NCI-H1436 treated with DMSO at 0.1 percent for 48 hours (cell line): ENCODE measurements at regions not wholly inside any gene's neighbourhood (a gene's known extent, or its start where the extent isn't known, plus 50 kb on each side); places are given as distances from the start of the nearest gene placed in this dataset.

Experiments
- DNase-seq: peaks from one replicate; lab custom pipeline; 2025; lab: John Stamatoyannopoulos, UW

DNA sequence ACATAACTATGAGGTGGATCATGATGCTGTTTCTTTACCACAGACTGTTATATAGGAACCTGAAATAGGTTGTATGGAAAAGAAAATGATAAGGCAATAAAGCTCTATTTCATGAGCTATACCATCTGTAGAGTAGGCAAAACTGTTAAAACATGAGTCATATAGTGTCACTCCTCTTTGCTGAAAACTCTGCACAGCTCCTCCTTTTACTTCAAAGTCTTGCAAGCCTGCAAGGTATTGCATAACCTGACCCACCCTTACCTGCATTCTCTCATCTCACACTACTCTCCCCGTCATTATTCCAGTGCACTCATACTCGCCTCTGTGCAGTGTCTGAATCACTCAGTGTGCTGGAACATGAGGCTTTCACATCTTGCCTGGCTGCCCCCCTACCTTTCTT is 790.1 kb downstream of the EFNA5 start:
- DNase-seq, result no peak

DNA sequence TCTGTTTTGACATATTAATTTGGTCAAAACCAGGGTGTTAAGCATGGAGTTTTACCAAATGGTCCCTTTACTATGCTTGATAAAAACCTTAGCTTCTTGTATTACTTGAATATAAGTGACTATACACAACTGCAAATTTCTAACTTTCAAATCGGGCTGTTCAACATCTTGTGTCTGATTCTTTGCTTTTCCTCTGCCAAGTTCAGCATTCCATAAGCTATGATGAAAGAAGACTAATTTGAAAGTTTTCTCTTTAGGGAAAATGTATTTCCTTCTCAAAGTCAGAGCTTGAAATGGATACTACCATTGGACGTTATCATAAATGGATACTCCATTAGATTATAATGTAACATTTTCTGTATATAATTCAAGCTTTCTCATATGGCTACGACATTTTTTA is 792.9 kb downstream of the EFNA5 start:
- DNase-seq, result no peak

DNA sequence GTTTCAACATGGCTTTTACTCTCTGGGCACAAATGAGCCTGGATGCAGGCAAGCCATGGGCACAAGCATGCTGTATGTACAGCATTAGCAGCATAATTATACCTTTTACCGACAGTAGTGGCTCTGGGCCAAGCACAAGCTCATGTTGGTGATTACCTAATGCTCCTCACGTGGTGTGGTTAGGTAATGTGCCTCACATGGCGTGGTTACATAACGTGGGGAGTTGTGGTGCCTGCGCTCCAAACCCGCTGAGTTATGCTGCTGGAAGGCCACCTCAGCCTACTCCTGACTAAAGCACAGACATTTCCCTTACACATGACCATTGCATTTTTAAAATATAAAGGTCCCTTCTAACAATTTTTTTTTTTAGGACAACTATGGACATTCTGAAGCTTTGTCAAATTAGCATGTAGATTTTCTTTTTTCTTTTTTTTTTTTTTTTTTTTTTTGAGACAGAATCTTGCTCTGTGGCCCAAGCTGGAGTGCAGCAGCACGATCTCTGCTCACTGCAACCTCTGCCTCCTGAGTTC is 794.0 kb downstream of the EFNA5 start:
- no peak for DNase-seq

GRCh38 chr5:106876298-106876622 is 794.5 kb downstream of the EFNA5 start:
- no peak for DNase-seq

GRCh38 chr5:106875591-106876297 is 795.0 kb downstream of the EFNA5 start:
- DNase-seq, result no peak

DNA sequence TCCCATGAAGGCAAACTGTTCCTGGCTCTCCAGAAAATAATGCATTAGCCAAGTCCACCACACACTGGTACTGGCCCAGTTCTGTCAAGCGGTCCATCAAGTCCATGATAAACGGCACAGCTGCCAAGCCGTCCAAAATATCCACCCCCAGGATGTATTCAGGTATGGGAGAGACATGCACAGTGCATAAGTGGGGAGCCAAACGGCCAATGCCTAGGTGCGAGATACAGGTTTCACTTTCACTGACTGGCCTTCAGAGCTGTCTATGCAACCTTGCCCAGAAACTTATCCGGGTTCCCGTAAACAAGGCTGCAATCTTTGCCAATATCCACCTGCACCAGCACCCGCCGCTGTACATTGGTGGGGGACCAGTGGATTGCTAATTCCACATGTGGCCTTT is 795.8 kb downstream of the EFNA5 start:
- no peak for DNase-seq

DNA sequence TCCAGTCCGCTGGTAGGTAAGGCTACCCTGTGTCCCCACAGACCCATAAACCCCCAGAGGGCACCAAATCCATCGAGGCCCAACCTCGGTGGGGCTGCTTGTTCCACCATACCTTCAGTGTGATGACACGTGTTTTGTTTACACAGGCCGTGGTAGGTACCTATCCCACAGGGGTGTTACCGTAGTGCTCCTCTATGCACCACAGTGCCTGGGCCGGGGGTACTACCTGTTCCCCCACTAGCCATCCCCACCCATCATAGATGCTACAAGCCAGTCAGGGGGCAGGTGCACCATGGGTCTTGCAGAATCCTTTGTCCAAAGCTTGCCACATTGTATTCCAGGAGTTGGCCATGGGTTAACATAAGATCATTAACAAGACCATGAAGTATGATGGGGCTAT is 796.2 kb downstream of the EFNA5 start:
- DNase-seq, result no peak

DNA sequence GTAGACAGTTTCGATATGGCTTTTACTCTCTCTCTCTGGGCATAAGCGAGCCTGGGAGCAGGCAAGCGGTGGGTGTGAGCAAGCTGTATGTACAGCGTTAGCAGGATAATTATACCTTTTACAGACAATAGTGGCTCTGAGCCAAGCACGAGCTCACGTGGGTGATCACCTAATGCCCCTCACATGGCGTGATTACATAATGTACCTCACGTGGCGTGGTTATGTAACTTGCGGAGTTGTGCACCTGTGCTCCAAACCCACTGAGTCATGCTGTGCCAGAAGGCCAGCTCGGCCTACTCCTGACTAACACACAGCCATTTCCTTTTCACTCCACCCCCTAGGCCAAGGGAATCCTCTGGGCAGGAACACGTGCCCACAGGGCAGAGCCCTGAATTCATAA is 797.2 kb downstream of the EFNA5 start:
- DNase-seq, result peak; percentile 85

DNA sequence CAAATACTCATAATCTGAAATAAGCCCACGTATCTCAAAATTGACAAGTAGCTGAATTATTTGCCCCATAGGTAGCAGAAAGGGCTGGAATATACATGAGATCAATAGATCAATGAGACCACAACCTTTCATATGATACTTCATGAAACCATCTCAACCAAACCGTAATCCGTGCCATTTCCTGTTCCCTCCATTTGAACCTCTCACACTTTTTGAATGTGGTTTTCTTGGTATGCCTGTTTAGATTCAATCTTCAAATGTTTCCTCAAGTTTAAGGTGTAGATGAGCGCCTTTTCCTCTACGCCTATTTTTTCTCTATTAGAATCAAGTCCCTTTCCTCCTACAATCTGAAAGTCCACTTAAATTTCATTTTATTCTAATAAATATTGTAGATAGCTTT is 805.5 kb downstream of the EFNA5 start:
- no peak for DNase-seq

- no peak for DNase-seq
Measured at GRCh38 chr5:106862450-106863193, 808.1 kb downstream of the EFNA5 start.

- DNase-seq, result no peak
Measured at GRCh38 chr5:106860398-106861044, 810.2 kb downstream of the EFNA5 start.

GRCh38 chr5:106858616-106859015 is 812.1 kb downstream of the EFNA5 start:
- DNase-seq, result no peak

- DNase-seq, result no peak
Measured at GRCh38 chr5:106854922-106855321, 815.8 kb downstream of the EFNA5 start.

DNA sequence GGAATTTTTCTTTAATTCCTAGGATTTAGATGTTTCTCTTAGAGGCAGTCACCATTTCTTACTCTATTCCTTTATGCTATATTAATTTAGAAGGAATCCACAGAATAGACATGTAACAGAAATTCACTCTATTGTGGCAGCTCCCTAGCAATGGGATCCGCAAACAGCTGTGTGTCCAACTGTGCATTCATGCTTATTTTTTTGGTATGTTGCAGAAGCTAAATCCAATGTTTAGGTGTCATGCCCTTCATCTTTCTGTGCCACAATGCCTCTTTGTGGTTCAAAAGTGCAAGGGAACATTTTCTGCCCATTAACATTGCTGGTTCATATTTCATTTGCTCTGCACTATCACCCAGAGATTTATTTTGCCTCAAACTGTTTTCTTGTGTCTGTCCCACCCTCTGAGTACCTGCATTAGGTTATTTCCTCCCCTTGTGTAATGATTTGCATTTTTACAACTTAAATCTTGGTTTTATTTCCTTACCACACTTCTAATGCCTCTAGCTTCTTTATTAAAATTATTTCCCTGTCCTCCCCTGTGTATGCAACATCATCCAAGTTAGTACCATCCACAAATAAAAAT is 816.5 kb downstream of the EFNA5 start:
- DNase-seq, result no peak

GRCh38 chr5:106853266-106853665 is 817.5 kb downstream of the EFNA5 start:
- DNase-seq, result no peak

- no peak for DNase-seq
Measured at GRCh38 chr5:106849266-106849665, 821.5 kb downstream of the EFNA5 start.

DNA sequence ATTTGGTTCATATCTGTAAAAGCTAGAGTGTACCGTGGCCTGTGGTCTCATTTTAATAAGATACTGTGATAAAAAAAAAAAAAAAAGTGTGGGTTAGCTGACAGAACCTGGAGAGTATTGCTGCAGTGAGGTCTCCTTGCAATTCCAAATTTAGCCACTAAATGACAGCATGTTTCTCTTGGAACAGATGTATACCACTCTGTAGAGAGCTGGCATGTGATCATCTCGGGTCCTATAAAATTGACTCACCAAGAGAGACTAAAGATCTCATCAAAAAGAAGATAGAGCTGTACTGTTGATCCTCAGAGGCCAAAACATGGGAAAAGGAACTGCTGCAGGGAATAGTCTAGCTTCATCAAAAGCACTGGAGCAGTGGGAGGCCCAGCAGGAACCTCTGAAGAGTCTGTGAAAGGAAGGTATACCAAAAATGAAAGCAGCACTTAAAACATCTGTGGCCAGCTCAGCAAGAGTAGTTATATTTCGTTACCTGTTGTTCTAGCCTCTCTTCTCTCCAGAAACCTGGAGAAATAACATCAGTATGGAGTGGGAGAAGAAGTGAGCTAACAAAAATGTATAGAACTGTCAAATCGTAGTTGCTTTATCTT is 826.8 kb downstream of the EFNA5 start:
- DNase-seq, result no peak

DNA sequence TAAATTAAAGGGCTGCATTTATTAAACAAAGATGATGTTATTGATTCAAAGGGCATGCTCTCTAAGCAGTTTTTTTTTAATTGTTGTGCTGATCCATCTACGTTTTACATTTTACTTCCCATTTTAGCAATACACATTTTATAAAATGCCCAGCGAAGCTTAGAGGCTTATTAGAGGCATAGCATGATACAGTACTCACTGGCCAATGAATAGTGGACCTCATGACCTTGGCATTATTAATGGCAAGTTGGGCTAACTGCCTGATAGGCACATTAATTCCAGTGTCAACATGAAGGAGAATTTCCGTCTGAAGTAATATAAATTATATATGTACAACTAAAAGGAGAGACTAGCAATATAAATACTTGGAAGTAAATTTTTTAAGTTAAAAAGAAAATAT is 837.2 kb downstream of the EFNA5 start:
- no peak for DNase-seq

DNA sequence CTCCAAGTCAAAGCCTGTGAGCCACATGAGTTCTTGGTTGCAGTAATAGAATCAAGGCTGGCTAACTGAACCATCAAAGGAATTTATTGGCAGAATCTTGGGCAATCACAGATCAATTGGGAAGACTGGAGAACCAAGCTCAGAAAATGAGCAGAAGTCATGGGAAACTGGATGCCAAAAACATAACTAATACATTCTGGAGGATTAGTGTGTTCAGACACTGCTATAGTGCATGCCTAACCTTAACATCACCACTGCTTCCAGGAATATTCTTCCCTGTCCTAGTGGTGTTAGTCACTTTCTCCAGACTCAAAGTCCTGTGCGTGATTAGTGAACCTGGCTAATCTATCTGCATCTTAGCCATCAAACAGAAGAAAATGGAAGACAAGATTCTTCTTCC is 843.7 kb downstream of the EFNA5 start:
- no peak for DNase-seq

- DNase-seq, result no peak
Measured at GRCh38 chr5:106825374-106825773, 845.4 kb downstream of the EFNA5 start.

GRCh38 chr5:106822851-106823250 is 847.9 kb downstream of the EFNA5 start:
- DNase-seq, result no peak

DNA sequence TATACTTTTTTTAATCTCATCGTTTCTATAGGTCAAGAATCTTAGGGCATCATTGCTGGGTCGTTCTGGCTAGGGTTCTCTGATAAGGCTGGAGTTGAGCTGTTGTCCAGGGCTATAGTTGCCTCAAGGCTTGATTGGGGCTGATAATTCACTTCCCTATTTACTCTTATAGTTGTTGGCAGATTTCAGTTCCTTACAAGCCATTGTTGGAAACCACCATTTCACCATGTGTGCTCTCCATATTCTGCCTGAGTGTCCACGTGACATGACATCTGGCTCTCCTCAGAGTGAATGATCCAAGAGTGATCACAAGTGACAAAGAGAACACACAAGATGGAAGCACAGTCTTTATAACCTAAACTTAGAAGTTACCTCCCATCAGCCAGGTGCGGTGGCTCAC is 852.2 kb downstream of the EFNA5 start:
- no peak for DNase-seq
